Head of caudate nucleus (tissue), 42 donors: ENCODE measurements at regions not wholly inside any gene's neighbourhood (a gene's known extent, or its start where the extent isn't known, plus 50 kb on each side); places are given as distances from the start of the nearest gene placed in this dataset.

Source experiments
- DNase-seq, 42 donors: peaks; one replicate each; pipeline versions ENCODE4 v3.0.0 to v3.0.0-alpha.2; 2020 to 2021; ENCODE audit warnings: mixed read lengths in 7 of 42
- intact Hi-C: fragments of 100-400 bp; cut with DNase I; formaldehyde crosslinking; loops from one replicate; pipeline ENCODE4 v1.15.0; 2022

DNA sequence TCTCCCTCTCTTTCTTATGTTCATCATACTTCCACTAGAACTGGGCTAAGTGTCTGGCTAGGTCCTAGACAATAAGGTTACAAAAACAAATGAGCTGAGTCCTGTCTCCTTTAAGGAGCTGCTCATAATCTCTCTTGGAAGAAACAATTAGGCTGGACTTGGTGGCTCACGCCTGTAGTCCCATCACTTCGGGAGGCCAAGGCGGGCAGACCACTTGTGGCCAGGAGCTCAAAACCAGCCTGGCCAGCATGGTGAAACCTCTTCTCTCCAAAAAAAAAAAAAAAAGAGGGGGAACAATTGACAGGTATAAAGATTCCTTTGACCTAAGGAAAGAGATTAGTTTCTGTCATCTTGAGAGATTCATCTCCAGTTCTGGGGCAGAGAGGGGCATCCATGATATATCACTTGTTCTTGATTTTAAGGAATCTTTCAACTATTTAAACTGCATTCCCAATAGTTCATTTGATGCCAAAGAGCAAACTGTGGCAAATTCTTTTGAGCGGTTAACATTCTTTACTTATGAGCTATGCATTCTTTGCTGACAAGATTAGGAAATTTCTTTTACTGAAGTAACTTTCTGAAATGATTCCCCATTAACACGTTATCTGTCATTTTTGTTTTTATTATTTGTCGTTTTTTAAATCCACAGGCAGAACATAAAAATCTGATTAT lies 125.5 kb downstream of the C11orf87 start:
- no peak for DNase-seq
- intact Hi-C loops: no loop called here

DNA sequence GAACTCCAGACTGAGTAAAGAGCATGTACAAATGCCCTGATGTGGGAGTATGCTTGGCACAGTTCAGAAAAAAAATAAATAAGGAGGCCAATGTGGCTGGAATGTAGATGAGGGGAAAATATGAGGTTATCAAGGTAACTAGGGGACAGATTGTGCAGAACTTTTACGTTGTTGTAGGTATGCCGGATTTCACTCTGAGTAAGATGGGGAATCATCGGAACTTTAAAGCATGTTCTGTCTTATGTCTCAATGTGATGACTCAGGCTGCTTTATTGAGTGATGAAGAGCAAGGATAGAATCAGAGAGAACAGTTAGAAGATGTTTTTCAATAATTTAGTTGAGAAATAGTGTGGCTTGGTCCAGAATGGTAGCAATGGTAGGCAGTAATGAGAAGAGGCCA lies 130.4 kb downstream of the C11orf87 start:
- DNase-seq: no peak
- intact Hi-C loops: no loop called here

GRCh38 chr11:109553284-109553683 lies 131.3 kb downstream of the C11orf87 start:
- DNase-seq: no peak
- intact Hi-C loops: no loop called here

- no peak for DNase-seq
- intact Hi-C loops: no loop called here
Measured at GRCh38 chr11:109554951-109555350, 133.0 kb downstream of the C11orf87 start.

DNA sequence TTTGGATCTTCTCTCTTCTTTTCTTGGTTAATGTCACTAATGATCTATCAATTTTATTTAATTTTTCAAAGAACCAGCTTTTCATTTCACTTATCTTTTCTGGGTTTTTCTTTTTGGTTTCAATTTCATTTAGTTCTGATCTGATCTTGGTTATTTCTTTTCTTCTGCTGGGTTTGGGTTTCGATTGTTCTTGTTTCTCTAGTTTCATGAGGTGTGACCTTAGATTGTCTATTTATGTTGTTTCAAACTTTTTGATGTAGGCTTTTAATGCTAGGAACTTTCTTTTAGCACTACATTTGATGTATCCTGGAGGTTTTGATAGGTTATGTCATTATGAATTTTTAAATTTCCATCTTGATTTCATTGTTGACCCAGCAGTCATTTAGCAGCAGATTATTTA lies 142.3 kb downstream of the C11orf87 start:
- DNase-seq: no peak
- intact Hi-C loops: no loop called here

- DNase-seq: no peak
- intact Hi-C loops: no loop called here
Measured at GRCh38 chr11:109582470-109582869, 160.5 kb downstream of the C11orf87 start.

DNA sequence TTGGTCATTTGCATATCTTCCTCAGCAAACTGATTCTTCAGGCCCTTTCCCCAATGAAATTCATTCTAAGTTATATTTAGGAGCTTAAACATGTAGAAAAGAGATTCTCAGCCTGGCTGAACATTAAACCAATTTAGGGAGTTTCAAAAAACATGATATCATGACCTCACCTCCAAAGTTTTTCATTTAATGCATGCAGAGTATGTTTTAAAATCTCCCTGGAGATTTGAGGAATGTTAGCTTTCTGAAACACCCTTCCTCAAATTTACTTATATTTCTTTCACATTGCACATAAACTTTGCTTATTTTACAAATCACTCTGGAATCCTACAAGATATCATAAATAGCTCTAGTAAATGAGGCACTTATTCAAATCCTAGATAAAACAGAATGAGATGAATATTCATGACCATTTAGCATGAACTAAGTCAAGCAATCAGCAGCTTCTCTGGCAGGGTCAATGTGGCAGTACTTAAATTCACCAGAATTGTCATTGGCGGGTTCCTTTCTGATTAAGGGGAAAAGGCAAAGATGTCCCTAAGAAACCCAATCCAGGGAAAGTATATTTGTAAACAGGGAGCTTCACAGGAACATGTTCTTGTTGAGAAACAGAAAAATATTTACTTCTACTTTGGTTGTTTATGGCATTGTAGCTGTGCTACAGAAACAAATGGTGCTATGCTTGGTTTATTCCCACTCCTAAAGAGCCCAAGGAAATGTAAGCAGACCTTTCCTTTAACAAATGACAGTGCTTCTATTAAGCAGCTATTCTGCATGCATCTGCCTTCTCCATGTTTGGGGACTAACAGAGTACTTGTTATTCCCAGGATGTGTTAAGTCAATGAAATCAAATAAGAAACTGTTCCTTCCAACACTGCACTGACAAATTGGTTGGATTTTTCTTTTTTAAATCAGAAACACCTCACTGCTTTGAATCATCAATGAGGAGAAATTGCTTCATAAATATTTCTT lies 162.3 kb downstream of the C11orf87 start:
- no peak for DNase-seq
- intact Hi-C loops: no loop called here

DNA sequence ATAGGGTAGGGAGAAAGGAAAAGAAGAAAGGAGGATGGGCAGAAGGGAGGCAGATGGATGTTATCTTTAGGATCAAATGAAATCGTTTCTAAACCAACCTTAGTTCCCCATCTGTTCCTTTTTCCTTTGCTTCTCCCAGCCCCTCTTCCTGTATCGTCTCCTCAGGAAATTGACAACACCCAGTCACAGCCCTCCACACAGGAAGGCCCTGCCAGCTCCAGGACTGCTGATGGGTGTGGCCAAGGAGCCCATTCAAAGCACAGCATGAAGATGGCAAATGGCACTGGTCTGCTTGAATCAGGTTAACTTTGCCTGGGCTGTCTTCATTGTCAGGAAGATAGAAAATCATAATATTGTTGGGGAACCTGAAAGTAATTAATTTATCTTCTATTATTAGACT lies 164.8 kb downstream of the C11orf87 start:
- no peak for DNase-seq

GRCh38 chr11:109590782-109591181 lies 168.8 kb downstream of the C11orf87 start:
- intact Hi-C loops: no loop called here

More for the DNA sequence above, 164.8 kb downstream of the C11orf87 start:
- intact Hi-C loops: no loop called here

GRCh38 chr11:109597336-109597735 lies 175.3 kb downstream of the C11orf87 start:
- intact Hi-C loops: no loop called here
- DNase-seq: no peak

More at GRCh38 chr11:109590782-109591181, 168.8 kb downstream of the C11orf87 start:
- no peak for DNase-seq

DNA sequence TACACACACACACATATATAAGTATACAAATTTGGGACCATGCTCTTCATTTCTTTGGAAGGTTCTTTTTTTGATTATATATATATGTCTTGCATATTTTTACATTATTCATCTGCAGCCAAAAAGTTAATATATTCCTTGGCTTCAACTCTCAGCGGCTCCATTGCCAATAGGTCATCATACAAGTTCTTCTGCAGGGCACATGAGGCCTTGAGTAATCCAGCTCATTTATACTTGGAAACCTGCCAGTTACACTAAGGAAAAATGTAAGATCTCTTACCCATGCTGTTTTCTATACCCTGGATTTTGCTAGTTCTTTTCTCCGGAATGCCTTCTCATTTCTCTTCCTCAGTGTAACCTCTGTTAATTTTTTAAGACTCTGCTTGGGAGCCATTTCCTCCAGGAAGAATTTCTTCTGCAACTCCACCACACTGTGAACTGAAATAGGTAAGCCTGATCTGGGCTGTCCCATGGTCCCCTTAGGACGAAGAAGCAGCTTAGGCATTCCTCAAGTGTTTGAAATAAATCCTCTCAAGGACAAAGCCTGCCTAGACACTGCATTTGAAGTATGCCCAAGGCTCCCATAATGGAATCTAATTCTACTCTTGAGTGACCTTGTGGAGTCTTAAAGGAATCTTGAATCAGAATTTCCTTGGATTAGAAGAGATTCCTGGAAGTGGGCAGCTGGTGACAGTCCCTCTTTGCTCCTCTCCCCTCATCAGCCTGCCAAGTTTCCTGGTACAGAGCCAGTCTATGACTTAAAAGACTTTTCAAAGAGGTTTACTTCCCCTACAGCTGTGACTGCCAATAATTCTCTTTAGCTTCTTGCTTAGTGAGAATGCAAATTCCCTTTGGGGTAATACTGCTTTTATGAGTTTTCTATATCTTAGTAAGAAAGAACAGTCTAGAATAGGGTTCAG lies 182.8 kb downstream of the C11orf87 start:
- DNase-seq: peak in 1 of 42 donors; percentile 35
- intact Hi-C loops: no loop called here

DNA sequence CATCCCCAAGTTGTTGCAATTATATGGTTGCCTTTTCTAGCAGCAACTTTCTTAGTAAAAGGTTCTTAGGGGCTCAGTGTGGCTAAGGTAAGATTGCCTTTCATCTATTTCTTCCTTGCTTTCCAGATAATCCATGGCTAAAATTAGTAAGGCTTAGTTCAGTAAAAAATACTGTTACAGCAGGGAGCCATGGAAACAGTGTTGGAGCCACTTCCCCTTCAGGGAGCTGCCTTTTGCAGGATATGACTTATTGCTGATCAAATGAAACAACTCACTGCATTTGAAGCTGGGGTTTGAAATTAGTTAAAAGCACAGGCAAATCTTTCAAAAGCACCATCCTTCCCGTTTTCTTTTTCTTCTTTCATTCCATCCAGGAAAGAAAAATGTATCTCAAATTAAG lies 184.3 kb downstream of the C11orf87 start:
- intact Hi-C loops: no loop called here
- peak in 23 of 42 donors; percentile 1 to 67 (median 16) for DNase-seq

DNA sequence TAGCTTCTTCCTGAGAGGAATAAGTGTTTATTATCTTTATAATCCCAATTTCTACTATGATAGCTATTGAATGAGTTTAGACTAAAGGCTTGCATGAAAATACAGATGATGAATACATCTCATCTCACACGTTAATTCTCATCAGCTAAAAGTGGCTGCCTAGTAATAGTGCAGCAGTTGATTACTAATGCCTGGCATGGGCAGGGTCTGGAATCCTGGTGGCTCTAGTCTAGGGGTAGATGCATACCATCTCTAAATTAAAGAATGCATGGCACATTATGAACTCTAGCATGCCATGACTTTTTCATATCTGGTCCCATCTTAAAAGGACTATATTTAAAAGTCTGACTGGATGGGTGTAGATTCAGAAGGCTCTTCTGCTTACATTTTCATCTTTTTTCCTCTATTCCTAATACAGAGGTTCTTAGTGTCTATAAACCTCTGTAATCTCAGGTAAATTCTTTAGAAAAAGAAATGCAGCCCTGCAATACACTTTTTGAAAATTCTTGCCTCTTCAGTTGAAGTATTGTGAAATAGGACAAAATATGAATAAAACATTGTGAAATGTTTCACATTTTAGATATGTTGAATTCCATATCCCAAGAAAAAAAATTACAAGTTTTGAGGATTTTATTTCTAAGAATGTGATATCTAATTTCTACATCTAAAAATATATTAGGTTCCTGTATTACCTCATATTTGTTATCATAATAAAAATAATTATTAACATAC lies 187.6 kb downstream of the C11orf87 start:
- DNase-seq: no peak
- intact Hi-C loops: no loop called here

- intact Hi-C loops: no loop called here
- DNase-seq: no peak
Measured at GRCh38 chr11:109612496-109612895, 190.5 kb downstream of the C11orf87 start.

GRCh38 chr11:109619498-109619897 lies 197.5 kb downstream of the C11orf87 start:
- DNase-seq: no peak
- intact Hi-C loops: no loop called here

DNA sequence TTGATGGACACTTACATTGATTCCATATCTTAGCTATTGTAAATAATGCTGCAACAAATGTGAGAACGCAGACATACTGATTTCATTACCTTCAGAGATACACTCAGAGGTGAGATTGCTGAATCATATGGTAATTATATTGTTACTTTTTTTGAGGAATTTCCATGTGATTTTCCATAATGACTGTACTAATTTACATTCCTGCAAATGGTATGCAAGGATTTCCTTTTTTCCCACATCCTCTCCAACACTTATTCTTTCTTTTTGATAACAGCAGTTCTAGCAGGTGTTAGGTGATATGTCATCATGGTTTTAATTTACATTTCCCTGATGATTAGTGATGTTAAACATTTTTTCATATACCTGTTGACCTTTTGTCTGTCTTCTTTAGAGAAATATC lies 207.7 kb downstream of the C11orf87 start:
- intact Hi-C loops: no loop called here
- no peak for DNase-seq

DNA sequence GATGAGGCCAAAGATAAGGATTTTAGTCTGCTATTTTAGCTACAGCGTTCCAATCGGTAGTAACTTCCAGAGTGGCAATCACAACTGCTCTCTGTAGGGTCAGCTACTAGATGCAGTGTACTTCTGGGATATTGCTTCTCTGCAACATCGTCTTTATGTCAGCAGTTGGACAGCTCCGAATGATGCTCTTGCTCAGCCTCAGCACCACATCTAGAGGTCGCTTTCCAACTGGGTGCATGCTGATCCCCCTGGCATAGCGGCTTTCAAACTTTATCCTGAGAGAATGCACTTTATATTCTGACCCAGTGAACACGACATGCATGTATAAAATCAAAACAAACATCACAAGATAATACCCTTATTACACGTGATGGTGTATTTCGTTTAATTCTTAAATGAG lies 219.6 kb downstream of the C11orf87 start:
- intact Hi-C loops: no loop called here
- DNase-seq: no peak

DNA sequence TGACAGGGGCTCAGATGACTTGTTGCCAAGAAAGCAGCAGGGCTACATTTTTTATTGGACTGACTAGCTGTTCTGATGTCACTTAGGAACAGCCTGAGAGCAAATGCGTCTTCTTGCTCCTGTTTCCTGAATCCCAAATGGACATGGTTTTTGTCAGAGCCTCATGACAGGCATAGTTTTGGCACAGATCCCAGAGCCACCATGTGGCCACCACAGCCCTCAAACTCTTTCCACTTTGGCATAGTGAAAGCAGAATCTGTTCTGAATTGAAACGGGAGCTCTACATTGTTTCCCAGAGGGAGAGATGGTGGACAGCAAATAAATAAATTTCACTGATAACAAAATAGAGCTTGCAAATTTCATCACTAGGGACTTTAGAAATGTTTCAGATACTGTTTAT lies 222.2 kb downstream of the C11orf87 start:
- DNase-seq: peak in 41 of 42 donors; percentile 7 to 79 (median 53)
- intact Hi-C loops: no loop called here

DNA sequence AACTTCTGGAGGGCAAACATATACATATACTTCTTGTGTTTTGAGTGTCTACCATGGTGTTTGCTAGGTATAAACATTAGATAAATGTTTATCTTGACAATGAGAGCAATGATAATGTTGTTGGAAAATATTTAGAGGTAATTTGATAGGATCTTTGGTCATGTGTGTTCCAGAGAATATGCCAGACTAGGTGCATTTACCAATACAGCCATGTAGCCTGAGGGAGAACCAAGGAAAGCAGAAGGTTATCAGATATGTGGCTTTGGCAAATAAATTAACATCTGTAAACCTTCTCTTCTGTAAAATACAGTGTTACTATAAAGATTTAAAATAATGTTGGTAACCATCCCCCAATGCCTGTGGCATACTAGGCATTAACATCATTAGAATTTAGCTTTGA lies 226.8 kb downstream of the C11orf87 start:
- intact Hi-C loops: no loop called here
- DNase-seq: no peak
